ENCODE measurements at regions not wholly inside any gene's neighbourhood (a gene's known extent, or its start where the extent isn't known, plus 50 kb on each side); places are given as distances from the start of the nearest gene placed in this dataset.

DNA sequence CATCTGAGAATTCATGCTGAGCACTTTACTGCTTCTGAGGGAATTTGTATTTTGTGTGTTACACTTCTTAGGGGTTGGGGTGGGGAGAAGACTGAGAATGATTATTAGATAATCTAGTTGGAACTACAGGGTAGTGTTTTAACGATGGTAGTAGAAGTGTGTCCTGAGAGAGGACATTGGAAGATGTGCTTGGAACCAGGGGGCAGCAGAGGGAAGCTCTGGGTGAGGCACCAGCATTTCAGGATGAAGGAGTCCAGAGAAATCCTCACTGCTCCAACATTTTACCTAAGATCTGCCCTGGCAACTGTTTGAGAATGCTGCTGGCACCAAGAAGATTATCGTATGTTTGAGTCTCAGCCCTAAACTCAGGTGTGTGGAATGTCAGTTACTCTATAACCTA, 145.5 kb downstream of the SQOR start:
- peaks cover 1% of the 10 kb centered on the region for H3K27me3 Mint-ChIP-seq (ENCODE audit: unreplicated experiment)
- no peak overlapping the region for H3K27ac Mint-ChIP-seq (ENCODE audit: unreplicated experiment)
- H3K4me1 Mint-ChIP-seq (ENCODE audit: unreplicated experiment), result no peaks in the 10 kb centered on the region
- DNase-seq (ENCODE audit: low spot score), result no peak
- H3K4me3 Mint-ChIP-seq (ENCODE audit: unreplicated experiment), result no peak overlapping the region
- no peaks in the 10 kb centered on the region for H3K36me3 Mint-ChIP-seq (ENCODE audit: low read depth, unreplicated experiment)
- TF ChIP-seq, protein P1, sequence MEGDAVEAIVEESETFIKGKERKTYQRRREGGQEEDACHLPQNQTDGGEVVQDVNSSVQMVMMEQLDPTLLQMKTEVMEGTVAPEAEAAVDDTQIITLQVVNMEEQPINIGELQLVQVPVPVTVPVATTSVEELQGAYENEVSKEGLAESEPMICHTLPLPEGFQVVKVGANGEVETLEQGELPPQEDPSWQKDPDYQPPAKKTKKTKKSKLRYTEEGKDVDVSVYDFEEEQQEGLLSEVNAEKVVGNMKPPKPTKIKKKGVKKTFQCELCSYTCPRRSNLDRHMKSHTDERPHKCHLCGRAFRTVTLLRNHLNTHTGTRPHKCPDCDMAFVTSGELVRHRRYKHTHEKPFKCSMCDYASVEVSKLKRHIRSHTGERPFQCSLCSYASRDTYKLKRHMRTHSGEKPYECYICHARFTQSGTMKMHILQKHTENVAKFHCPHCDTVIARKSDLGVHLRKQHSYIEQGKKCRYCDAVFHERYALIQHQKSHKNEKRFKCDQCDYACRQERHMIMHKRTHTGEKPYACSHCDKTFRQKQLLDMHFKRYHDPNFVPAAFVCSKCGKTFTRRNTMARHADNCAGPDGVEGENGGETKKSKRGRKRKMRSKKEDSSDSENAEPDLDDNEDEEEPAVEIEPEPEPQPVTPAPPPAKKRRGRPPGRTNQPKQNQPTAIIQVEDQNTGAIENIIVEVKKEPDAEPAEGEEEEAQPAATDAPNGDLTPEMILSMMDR (IDR thresholded peaks at IDR 0.05; ENCODE audit: unreplicated experiment), result no peak
- no peaks in the 10 kb centered on the region for H3K9me3 Mint-ChIP-seq (ENCODE audit: unreplicated experiment)

DNA sequence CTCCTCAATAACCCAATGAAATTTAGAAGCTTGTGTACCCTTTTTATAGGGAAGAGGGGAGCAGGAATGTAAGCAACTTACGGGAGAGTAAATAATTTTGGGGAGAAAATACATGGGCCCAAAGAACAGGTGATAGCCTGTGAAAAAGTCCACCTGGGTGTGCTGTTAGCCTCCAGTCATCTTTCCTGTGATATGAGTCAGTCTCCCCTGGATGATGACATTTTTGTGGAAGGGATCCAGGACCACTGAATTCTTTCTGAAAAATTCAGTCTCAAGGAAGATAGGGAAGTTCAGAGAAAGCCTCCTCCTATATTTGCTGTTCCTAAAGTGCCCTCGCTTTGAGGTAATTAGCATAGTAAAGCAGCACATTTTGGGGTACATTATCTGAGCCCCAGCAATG, 149.8 kb downstream of the SQOR start:
- H3K36me3 Mint-ChIP-seq (ENCODE audit: low read depth, unreplicated experiment), result no peaks in the 10 kb centered on the region
- no peaks in the 10 kb centered on the region for H3K4me1 Mint-ChIP-seq (ENCODE audit: unreplicated experiment)
- TF ChIP-seq, protein P1 (IDR thresholded peaks at IDR 0.05; ENCODE audit: unreplicated experiment), result no peak
- no peaks in the 10 kb centered on the region for H3K9me3 Mint-ChIP-seq (ENCODE audit: unreplicated experiment)
- no peak overlapping the region for H3K27ac Mint-ChIP-seq (ENCODE audit: unreplicated experiment)
- no peaks in the 10 kb centered on the region for H3K27me3 Mint-ChIP-seq (ENCODE audit: unreplicated experiment)
- DNase-seq (ENCODE audit: low spot score), result no peak
- no peak overlapping the region for H3K4me3 Mint-ChIP-seq (ENCODE audit: unreplicated experiment)

DNA sequence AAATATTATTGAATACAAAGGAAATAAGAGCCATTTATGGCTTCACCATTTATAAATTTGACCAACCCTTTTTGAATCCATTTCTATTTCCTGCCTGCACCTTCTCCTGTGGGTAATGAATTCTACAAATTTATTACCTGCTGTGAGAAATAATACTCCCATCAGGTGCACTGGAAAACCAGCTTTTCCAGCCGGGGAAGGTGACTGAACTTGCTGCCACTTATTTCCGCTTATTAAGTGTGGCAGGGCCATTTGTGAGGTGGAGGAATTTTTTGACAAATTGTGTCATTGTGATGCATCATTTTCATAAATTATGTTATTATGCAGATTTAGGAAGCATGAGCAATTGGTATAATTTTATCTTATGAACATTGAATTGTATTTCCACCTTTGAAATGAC, 151.1 kb downstream of the SQOR start:
- Mint-ChIP-seq H3K27ac (ENCODE audit: unreplicated experiment) (no peak overlapping the region), H3K4me3 (ENCODE audit: unreplicated experiment) (no peak overlapping the region), H3K4me1 (ENCODE audit: unreplicated experiment) (no peaks in the 10 kb centered on the region), H3K36me3 (ENCODE audit: low read depth, unreplicated experiment) (no peaks in the 10 kb centered on the region), H3K9me3 (ENCODE audit: unreplicated experiment) (no peaks in the 10 kb centered on the region), H3K27me3 (ENCODE audit: unreplicated experiment) (no peaks in the 10 kb centered on the region)
- TF ChIP-seq, protein P1 (IDR thresholded peaks at IDR 0.05; ENCODE audit: unreplicated experiment), result no peak
- DNase-seq (ENCODE audit: low spot score), result no peak

DNA sequence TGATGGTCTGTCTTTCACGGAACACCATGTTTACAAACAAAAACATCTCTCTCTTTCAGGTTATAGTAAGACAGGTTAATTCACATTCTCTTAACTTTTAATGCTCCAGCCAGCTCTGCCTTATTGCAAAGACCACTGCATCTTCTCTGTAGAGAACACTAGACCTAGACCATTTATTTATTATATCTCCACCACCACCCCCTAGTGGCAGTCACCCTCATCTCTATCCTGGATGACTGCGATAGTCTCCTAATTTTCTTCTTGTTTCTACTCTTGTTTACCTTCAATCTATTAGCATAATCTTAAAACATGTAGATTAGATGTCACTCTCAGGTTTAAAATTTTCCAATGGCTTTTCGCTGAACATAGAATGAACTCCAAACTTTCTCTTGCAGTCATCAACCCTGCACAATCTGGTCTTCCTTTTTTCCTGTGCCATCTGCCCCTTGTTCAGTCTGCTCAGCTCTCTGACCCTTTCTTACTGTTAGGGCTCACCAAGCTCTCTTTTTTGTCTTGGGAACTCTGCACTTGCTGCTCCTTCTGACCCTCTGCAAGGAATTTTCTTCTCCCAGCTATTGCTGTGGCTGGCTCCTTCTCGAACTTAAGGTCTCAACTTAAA, 155.6 kb downstream of the SQOR start:
- TF ChIP-seq, protein P1 (IDR thresholded peaks at IDR 0.05; ENCODE audit: unreplicated experiment), result peak; percentile 47
- H3K27ac Mint-ChIP-seq (ENCODE audit: unreplicated experiment), result no peak overlapping the region
- H3K27me3 Mint-ChIP-seq (ENCODE audit: unreplicated experiment), result peaks cover 6% of the 10 kb centered on the region
- no peaks in the 10 kb centered on the region for H3K4me1 Mint-ChIP-seq (ENCODE audit: unreplicated experiment)
- H3K4me3 Mint-ChIP-seq (ENCODE audit: unreplicated experiment), result no peak overlapping the region
- H3K36me3 Mint-ChIP-seq (ENCODE audit: low read depth, unreplicated experiment), result no peaks in the 10 kb centered on the region
- H3K9me3 Mint-ChIP-seq (ENCODE audit: unreplicated experiment), result no peaks in the 10 kb centered on the region
- peak; percentile 10 for DNase-seq (ENCODE audit: low spot score)

DNA sequence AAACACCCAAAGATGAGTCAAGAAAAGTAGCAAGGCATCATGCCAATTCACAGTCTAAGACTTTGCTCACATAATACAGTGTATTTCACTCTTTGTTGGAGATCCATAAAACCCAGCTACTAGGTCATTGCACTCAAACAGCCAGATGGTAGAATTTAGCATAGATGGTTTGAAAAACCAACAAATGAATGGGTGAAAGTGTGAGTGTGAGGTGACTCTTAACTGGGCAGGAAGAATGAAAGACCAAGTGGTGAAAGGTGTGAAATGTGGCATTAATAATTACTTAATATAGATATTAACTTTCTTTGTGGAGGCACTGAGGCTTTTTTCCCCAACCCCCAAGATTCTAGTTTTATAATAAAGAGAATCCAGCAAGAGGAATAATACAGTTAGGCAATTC, 159.5 kb downstream of the SQOR start:
- no peak overlapping the region for H3K27ac Mint-ChIP-seq (ENCODE audit: unreplicated experiment)
- no peaks in the 10 kb centered on the region for H3K36me3 Mint-ChIP-seq (ENCODE audit: low read depth, unreplicated experiment)
- no peaks in the 10 kb centered on the region for H3K9me3 Mint-ChIP-seq (ENCODE audit: unreplicated experiment)
- DNase-seq (ENCODE audit: low spot score), result no peak
- peaks cover 6% of the 10 kb centered on the region for H3K27me3 Mint-ChIP-seq (ENCODE audit: unreplicated experiment)
- TF ChIP-seq, protein P1 (IDR thresholded peaks at IDR 0.05; ENCODE audit: unreplicated experiment), result no peak
- H3K4me1 Mint-ChIP-seq (ENCODE audit: unreplicated experiment), result no peaks in the 10 kb centered on the region
- no peak overlapping the region for H3K4me3 Mint-ChIP-seq (ENCODE audit: unreplicated experiment)

All from endothelial cell (in vitro differentiated cells).